ENCODE measurements at regions not wholly inside any gene's neighbourhood (a gene's known extent, or its start where the extent isn't known, plus 50 kb on each side); places are given as distances from the start of the nearest gene placed in this dataset.

GRCh38 chr2:32874931-32875330, 71.8 kb upstream of the LTBP1 start:
- Histone ChIP-seq H3K14ac (replicated peaks; ENCODE audit: low read depth, low read length) (no peak overlapping the region), H3K4me3 (ENCODE audit: insufficient read depth, low read depth, low read length) (no peak overlapping the region), H3K27ac (ENCODE audit: insufficient read depth, low read length) (no peak overlapping the region), H3K4me1 (ENCODE audit: control insufficient read depth, insufficient read depth, low read length) (no peaks in the 10 kb centered on the region; the same call in 1 of the 2 replicates), H3K23ac (ENCODE audit: low read depth, low read length) (no peak overlapping the region), H4K91ac (ENCODE audit: insufficient read depth, low read depth, low read length) (no peak overlapping the region), H2AFZ (replicated peaks; ENCODE audit: low read length, poor library complexity) (no peak overlapping the region), H4K8ac (ENCODE audit: low read depth in 2 of 2, low read length in 2 of 2) (no peak overlapping the region), H3K9me3 (ENCODE audit: control insufficient read depth, insufficient read depth, low read length) (no peaks in the 10 kb centered on the region), H2BK20ac (ENCODE audit: low read depth, low read length) (no peak overlapping the region), H2BK15ac (ENCODE audit: low read depth, low read length) (no peak overlapping the region), H2AK5ac (ENCODE audit: low read depth, low read length) (no peak overlapping the region), H3K4me2 (ENCODE audit: low read depth, low read length) (no peak overlapping the region), H4K5ac (ENCODE audit: low read depth, low read length) (no peak overlapping the region), H2BK120ac (ENCODE audit: low read depth, low read length) (no peak overlapping the region), H3K9me1 (ENCODE audit: insufficient read depth, low read length) (no peaks in the 10 kb centered on the region), H3K18ac (ENCODE audit: low read depth, low read length) (no peak overlapping the region), H3K56ac (ENCODE audit: extremely low read depth, insufficient read depth, low read length) (no peak overlapping the region), H3K4ac (ENCODE audit: low read depth, low read length) (no peak overlapping the region), H3K36me3 (ENCODE audit: control insufficient read depth, insufficient read depth, low read length) (no peaks in the 10 kb centered on the region), H4K20me1 (ENCODE audit: insufficient read depth, low read length) (no peaks in the 10 kb centered on the region), H2BK5ac (ENCODE audit: low read depth, low read length, poor library complexity, severe bottlenecking) (no peak overlapping the region), H3K9ac (ENCODE audit: low read depth, low read length) (no peak overlapping the region), H3K27me3 (ENCODE audit: control insufficient read depth, insufficient read depth, low read length) (no peaks in the 10 kb centered on the region), H3K79me1 (ENCODE audit: low read depth in 1 of 2, low read length in 2 of 2) (no peaks in the 10 kb centered on the region), H2AK9ac (replicated peaks; ENCODE audit: low read depth, low read length, poor library complexity) (no peak overlapping the region)
- dilution Hi-C loops (cut with HindIII; ENCODE audit: low sequenced_read_pairs, unreplicated experiment) (no loop called here), in situ Hi-C loops (cut with MboI; ENCODE audit: low sequenced_read_pairs) (no loop called here), intact Hi-C loops (cut with micrococcal nuclease) (no loop called here)
- no peak for TF ChIP-seq SMC3 (IDR thresholded peaks at IDR 0.05; ENCODE audit: low read depth, low read length)
- TF ChIP-seq MAZ (IDR thresholded peaks at IDR 0.05; ENCODE audit: borderline replicate concordance, low read depth, low read length) = no peak
- no peak for TF ChIP-seq MAFK (IDR thresholded peaks at IDR 0.05; ENCODE audit: low read depth, low read length)
- TF ChIP-seq MXI1 (IDR thresholded peaks at IDR 0.05; ENCODE audit: borderline replicate concordance, low read depth, low read length) = no peak
- TF ChIP-seq ELK1 (IDR thresholded peaks at IDR 0.05; ENCODE audit: borderline replicate concordance, low read depth, low read length) = no peak
- no peak for TF ChIP-seq USF2 (IDR thresholded peaks at IDR 0.05; ENCODE audit: low read depth, low read length)
- TF ChIP-seq CHD1 (IDR thresholded peaks at IDR 0.05; ENCODE audit: low read depth, low read length) = no peak
- no peak for TF ChIP-seq CEBPB (IDR thresholded peaks at IDR 0.05; ENCODE audit: low read depth, low read length)
- TF ChIP-seq RCOR1 (IDR thresholded peaks at IDR 0.05; ENCODE audit: insufficient replicate concordance, low read length) = no peak
- no peak for TF ChIP-seq RFX5 (IDR thresholded peaks at IDR 0.05; ENCODE audit: low read depth, low read length)
- TF ChIP-seq CTCF (conservative IDR thresholded peaks at IDR 0.05; ENCODE audit: low read depth, low read length) = no peak
- TF ChIP-seq POLR2A (IDR thresholded peaks at IDR 0.05; ENCODE audit: low read depth, low read length) = no peak
- TF ChIP-seq RAD21 (IDR thresholded peaks at IDR 0.05; ENCODE audit: low read length) = no peak
- no peak for TF ChIP-seq NFE2L2 (IDR thresholded peaks at IDR 0.05; ENCODE audit: low read depth, low read length)
- POLR2A ChIA-PET (ENCODE audit: unreplicated experiment) = no interaction called here
- DNase-seq = no peak
- no peak for ATAC-seq (ENCODE audit: low read depth)
- BruUV-seq (replicated peaks) = no TSS peak
- CTCF ChIA-PET = no interaction called here
- no CpG with 5 or more reads among the region's 3 CpGs for WGBS, 2 experiments (ENCODE audit: extremely low coverage in 2 of 2, insufficient read length in 1 of 2)

All from IMR-90 (cell line).